ENCODE measurements at regions not wholly inside any gene's neighbourhood (a gene's known extent, or its start where the extent isn't known, plus 50 kb on each side); places are given as distances from the start of the nearest gene placed in this dataset.

GRCh38 chr4:106476741-106477140 is 108.2 kb upstream of the GIMD1 start:
- H3K4me3 ChIP-seq (ENCODE audit: low read depth, low read length): no peak overlapping the region
- no peak for TF ChIP-seq CTCF (IDR thresholded peaks at IDR 0.05; ENCODE audit: low read depth, low read length)
- DNase-seq (ENCODE audit: low read depth, low spot score): no peak
- in situ Hi-C loops (cut with HindIII; ENCODE audit: low sequenced_read_pairs): no loop called here

- TF ChIP-seq CTCF (IDR thresholded peaks at IDR 0.05; ENCODE audit: low read depth, low read length): no peak
Measured at GRCh38 chr4:106473515-106473914, 104.9 kb upstream of the GIMD1 start.

GRCh38 chr4:106471151-106471550 is 102.6 kb upstream of the GIMD1 start:
- in situ Hi-C loops (cut with HindIII; ENCODE audit: low sequenced_read_pairs): no loop called here
- TF ChIP-seq CTCF (IDR thresholded peaks at IDR 0.05; ENCODE audit: low read depth, low read length): no peak
- no peak overlapping the region for H3K4me3 ChIP-seq (ENCODE audit: low read depth, low read length)
- no peak for DNase-seq (ENCODE audit: low read depth, low spot score)

More at GRCh38 chr4:106473515-106473914, 104.9 kb upstream of the GIMD1 start:
- DNase-seq (ENCODE audit: low read depth, low spot score): no peak
- H3K4me3 ChIP-seq (ENCODE audit: low read depth, low read length): no peak overlapping the region
- in situ Hi-C loops (cut with HindIII; ENCODE audit: low sequenced_read_pairs): no loop called here

DNA sequence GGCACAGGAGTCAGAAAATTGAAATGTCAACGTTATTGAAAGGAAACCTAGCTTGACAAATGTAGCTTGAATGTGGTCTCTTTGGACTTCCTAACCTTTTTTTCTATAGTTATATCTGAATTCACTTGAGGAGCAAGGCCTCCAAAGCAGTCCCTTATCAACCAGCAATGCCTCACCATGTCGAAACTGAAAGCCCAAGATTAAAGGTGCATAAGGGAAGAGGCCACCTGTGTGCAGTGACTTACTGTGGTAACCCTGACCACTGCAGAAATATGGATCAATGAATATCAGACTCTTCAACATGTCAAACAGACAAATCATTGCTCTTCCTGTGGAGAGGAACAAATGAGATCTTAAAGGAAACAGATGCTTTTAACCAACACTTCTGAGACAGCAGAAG is 95.0 kb upstream of the GIMD1 start:
- TF ChIP-seq CTCF (IDR thresholded peaks at IDR 0.05; ENCODE audit: low read depth, low read length): no peak
- in situ Hi-C loops (cut with HindIII; ENCODE audit: low sequenced_read_pairs): no loop called here
- no peak overlapping the region for H3K4me3 ChIP-seq (ENCODE audit: low read depth, low read length)
- DNase-seq (ENCODE audit: low read depth, low spot score): no peak

DNA sequence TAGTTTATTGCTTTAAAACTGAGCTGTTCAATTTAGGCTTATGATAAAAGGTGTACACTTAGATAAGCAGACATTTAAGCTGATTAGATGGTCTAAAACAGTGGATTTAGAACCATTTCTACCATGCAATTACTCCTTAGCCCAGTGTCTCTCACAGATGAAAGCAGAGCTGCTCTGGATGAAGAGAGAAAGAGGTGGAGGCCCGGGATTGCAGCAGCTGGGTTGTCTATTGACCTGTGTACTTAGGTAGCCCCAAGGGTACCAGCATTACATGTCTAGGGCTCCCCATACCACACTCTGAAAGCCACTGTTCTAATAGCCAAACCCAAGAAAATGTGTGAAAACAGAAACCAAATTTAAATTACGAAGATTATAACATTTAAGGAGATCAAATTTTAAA is 86.0 kb upstream of the GIMD1 start:
- DNase-seq (ENCODE audit: low read depth, low spot score): no peak
- TF ChIP-seq CTCF (IDR thresholded peaks at IDR 0.05; ENCODE audit: low read depth, low read length): no peak
- H3K4me3 ChIP-seq (ENCODE audit: low read depth, low read length): no peak overlapping the region
- in situ Hi-C loops (cut with HindIII; ENCODE audit: low sequenced_read_pairs): no loop called here

DNA sequence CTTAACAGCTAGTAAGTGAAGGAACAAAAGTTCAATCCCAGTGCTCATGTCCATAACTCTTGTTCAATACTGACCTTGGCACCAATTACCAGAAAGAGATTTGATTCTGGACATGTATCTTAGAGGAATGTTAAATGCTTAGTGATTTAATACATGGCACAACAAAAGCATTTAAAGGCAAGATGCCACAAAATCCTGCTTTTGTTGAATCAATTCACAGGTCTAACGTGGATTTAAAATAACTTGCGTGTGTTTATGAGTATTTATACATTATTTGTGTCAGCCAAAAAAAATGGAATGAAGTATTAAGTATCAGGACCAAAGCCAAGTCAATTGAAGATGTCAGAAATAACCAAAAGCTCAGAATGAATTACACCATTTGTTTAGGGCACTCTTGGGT is 85.4 kb upstream of the GIMD1 start:
- no peak for DNase-seq (ENCODE audit: low read depth, low spot score)
- in situ Hi-C loops (cut with HindIII; ENCODE audit: low sequenced_read_pairs): no loop called here
- TF ChIP-seq CTCF (IDR thresholded peaks at IDR 0.05; ENCODE audit: low read depth, low read length): no peak
- no peak overlapping the region for H3K4me3 ChIP-seq (ENCODE audit: low read depth, low read length)

- H3K4me3 ChIP-seq (ENCODE audit: low read depth, low read length): no peak overlapping the region
- TF ChIP-seq CTCF (IDR thresholded peaks at IDR 0.05; ENCODE audit: low read depth, low read length): no peak
- in situ Hi-C loops (cut with HindIII; ENCODE audit: low sequenced_read_pairs): no loop called here
- DNase-seq (ENCODE audit: low read depth, low spot score): no peak
Measured at GRCh38 chr4:106451091-106451490, 82.5 kb upstream of the GIMD1 start.

Measured in astrocyte of the spinal cord (primary cell).